Inflammatory macrophage treated with lipopolysaccharide for 4 hours (primary cell): ENCODE measurements at regions not wholly inside any gene's neighbourhood (a gene's known extent, or its start where the extent isn't known, plus 50 kb on each side); places are given as distances from the start of the nearest gene placed in this dataset.

Experiments used
- DNase-seq: peaks from one replicate; pipeline ENCODE4 v3.0.0-alpha.2; 2020

DNA sequence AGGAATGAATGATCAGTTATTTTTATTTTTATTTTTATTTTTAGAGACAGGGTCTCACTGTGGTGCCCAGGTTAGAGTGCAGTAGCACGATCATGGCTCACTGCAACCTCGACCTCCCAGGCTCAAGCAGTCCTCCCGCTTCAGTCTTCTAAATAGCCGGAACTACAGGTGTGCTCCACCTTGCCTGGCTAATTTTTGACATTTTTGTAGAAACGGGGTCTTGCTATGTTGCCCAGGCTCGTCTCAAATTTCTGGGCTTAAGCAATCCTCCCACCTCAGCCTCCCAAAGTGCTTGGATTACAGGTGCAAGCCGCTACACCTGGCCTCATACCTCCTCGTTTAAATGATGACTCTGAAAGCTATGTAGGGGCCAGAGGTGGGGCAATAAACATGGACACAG lies 706.0 kb downstream of the MED13L start:
- no peak for DNase-seq

DNA sequence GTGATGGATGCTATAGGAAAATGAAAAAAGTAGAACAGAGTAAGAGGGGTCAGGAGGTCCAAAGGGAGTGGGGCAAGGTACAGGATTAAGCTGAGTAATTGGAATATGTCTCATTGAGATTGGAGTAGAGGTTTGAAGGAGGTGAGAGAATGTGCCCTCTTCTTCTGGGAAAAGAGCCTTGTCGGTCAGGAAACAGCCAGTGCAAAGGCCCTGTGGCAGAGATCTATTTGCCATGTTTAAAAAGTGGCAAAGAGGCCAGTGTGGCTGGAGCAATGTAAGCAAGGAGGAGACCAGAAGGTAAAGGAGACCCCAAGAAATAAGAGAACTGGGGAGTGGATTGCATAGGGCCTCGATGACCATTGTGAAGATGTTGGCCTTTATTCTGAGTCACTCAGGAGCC lies 706.5 kb downstream of the MED13L start:
- DNase-seq, result no peak

DNA sequence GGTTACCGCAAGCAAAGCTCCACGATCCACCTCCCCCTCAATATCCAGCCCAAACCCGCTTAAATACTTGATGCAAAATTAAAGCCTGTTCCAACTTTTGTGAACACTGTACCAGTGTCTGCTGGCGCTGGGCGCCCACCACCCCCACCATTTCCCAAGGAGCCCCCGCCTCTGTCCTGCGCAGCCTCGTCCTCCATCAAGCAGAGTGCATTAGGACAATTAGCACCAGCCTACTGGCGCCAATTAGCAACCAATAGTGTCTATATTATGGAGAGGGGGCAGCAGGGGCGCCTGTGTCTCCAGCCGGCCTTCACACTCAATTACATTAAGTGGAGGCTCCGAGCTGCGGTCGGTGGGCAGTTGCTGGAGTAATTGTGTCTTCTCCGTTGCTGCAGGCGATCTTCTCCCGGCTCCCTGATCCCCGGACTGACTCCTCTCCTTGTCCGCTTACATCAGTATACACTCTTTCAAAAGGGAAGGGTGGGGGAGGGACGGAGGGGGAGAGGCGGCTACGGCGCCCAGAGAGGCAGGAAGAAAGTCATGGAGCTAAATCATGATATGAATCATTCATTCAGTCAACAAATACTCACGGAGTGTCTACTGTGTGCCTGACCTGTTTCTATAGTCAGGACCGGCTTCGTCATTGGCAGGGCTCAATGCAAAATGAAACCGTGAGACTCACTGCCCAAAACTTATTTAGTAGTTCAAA lies 707.3 kb downstream of the MED13L start:
- no peak for DNase-seq

DNA sequence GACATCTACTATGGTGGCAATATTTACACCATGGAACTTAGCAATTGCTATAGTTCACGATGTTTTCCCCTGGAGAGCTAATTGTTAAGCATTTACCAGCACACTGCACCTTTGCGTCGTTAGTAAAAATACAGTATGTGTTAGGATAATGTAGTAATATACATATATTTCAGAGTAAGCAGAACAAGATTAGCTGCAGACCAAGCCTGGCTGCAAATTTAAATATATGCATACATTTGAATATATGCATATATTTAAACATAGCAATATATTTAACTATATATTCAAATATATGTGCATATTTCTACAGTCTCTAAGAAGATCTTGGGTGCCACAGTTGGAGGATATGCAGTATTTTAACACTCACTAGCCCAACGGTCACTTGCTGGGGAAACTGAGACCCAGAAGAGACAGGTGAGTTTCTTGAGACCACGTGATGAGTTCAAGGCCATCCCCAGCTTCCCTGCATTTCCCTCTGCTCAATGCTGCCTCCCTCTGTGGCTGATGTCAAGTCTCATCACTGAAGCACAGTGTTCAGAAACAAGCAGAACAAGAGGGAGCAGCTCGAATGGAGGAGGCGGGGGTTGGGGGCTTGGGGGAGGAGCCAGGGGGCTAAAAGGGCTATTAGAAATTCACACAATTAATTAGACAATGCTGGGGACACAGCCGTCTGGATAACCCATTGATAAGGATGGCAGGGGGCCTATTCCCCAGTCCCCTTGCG lies 708.0 kb downstream of the MED13L start:
- DNase-seq, result no peak

DNA sequence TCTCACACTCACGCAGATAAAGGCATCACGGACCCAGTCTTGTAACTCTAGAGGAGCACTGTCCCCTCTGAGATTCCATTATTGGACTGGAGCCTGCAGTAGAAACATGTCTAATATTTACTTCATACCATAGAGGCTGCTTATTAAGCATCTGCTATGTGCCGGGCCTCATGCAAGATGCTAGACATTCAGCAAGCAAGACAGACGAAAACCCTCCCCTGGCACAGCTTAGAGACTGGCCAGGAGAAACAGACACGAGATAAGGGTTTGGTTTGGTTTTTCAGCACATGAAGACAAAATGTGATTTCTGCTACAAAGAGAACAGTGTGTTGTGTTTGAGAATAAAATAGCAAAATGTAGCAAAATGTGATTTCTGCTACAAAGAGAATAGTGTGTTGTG lies 719.2 kb downstream of the MED13L start:
- DNase-seq, result no peak

DNA sequence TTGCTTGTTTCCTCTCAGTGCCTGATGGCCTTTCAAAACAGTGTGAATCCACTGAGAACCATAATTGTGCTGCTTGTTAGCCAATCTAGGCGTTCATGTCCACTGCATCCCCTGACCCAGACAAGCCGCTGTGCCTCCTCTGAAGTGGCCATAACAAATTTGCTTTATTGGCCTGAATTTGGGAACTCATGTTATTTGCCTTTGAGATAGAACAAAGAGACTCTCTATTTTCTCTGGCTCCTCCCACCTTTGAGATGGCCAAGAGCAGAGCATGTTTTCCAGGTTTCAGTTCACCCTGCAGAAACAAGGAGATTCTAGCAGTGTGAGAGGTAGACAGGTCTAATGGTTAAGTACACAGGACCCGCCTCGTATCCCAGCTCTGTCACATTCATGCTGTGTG lies 723.9 kb downstream of the MED13L start:
- no peak for DNase-seq

DNA sequence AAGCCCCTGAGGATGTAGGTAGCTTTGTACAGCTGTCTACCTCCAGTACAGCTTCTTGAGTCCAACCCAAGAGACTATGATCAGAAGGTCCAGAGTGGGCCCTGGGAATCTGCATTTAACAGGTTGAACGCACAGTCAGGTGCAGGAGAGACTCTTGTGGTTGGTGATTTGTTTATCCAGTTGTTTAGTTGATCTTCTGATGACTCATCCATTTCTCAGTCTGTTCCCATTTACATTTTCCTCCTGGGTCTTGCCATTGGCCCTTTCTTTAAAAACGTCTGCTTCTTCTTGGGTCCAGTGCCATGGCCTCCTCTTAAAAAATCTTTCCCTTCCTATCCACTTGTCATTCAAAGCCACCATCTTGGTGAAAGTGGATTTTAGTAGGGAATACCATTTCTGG lies 734.2 kb downstream of the MED13L start:
- DNase-seq, result no peak

DNA sequence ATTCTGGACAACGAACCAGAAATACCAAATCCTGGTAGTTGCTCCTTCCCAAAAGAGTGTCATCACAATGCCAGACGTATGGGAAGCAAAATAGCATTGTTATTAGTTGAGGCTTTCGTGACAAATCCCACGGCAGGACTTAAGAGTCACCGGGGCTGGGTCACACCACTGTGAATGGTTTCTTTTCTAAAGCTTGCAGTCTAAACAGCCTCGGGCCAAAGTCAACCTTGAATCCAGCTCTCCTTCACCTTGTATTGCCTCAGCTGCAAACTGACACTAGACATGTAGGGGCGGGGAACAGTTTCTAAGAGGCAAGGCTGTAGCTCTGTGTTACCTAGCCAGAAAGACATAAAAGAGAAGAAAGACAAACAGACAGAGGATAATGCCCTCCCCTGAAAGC lies 734.8 kb downstream of the MED13L start:
- no peak for DNase-seq

DNA sequence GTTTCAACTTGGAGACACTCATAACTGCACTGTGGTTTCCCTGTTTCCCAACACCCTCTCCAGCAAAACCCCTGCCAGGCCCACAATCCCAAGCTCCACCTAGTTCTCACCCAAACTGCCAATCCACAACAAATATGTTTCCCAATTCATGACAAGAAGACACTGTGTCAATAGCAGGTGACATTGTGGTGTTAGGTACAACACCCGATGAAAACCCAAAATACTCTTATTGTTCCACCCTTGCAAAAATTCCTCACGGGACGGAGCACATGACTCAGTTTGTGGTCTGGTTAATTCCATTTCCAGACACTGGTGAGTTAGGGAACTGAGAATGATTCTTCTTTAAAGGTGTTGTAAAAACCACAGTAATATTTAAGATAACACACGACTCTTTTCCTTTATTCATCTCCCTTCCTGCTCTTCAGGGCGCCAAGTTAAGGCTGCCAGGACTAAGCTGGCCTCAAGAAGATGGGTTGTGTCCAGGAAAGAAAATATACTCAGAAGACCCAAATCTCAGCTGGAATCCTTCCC lies 735.5 kb downstream of the MED13L start:
- no peak for DNase-seq

DNA sequence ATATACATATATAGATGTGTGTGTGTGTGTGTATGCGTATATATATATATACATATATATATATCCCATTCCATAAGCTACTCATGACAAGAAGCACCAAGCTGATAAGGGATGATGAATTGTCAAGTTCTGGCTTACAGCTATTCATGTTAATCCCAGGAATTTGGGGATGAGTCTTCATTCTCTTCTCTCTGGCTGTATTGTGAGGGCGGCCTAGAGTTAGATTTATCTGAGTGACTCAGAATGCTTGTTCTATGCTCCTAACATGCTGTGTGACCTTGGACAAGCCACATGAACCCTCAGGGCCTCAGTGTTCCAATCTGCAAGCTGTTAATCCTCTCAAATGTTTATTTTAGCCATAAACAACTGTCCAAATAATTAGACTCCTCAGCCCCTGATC lies 749.0 kb downstream of the MED13L start:
- no peak for DNase-seq

DNA sequence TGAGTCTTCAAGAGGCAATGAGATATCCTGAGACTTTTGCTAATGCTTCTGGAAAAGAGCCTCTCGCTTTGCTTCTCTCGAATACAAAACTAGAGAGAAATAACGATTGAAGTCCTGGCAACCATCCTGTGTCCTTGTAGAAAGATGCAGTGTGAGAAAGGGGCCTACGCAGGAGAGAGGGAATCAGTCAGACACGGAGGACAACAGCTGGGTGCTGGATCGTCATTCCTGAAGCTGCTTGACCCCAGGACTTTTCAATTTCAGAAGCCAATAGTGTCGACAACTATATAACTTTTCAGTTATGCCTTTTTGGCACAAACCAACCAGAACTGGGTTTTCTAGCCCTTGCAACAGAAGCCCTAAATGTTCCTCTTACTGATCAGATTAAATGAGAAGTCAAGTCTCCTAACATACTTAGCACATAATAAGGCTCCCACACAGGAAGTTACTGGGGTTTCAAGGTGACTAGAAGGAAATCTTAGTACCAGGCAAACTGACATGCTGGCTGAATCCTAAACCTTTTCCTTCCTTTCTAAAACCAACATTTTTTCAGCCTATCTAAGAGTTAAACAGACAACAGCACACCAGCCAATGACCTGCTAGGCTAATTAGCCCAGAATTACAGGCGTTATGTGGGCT lies 755.6 kb downstream of the MED13L start:
- DNase-seq, result no peak

DNA sequence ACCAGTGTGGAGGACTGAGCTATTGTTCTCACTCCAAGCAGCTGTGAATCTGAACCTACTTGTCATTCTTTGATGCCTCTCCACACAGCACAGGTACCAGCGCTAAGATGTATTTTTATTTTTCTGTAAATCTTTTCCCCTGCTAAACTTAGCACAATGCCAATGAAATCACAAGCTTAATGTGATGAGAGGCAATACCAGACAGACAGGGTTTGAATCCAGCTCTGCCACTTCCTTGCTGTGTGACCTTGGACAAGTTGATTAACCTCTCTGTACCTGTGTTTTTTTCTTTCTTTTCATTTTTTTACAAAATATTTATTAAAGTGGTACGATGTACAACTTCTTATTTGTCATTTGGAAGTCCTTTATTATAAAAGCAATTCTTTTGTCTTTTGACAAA lies 757.6 kb downstream of the MED13L start:
- DNase-seq, result no peak

DNA sequence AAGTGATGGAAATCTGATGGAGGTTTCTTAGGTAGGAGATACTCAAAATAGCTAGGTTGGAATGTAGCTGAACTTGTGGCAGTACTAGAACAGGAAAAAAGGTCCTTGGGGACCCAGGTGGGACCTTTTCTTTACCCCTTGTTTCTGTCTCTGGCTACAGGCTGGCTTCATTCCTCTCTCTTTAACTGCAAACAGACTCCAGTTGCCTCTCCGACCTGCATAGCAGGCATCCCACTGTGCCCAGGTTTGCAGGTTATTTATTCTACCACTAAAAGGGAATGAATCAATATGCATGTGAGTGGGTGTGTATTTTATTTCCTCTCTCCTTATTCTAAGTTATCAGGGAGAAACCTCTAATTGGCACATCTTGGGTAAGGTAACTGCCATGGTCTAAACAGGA lies 758.1 kb downstream of the MED13L start:
- no peak for DNase-seq

DNA sequence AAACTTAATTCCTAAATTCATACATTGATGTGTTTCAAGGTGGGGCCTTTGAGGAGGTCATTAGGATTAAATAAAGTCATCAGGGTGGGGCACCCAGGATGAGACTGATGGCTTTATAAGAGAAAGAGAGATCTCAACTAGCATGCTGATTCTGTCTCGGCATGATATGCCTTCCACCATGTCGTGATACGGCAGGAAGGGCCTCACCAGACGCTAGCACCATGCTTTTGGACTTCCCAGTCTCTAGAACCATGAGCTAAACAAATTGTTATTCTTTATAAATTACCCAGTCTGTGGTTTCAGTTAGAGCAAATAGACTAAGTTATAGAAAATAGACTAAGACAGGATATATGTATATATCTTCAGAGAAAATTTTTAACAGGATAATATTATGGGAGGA lies 759.6 kb downstream of the MED13L start:
- no peak for DNase-seq

DNA sequence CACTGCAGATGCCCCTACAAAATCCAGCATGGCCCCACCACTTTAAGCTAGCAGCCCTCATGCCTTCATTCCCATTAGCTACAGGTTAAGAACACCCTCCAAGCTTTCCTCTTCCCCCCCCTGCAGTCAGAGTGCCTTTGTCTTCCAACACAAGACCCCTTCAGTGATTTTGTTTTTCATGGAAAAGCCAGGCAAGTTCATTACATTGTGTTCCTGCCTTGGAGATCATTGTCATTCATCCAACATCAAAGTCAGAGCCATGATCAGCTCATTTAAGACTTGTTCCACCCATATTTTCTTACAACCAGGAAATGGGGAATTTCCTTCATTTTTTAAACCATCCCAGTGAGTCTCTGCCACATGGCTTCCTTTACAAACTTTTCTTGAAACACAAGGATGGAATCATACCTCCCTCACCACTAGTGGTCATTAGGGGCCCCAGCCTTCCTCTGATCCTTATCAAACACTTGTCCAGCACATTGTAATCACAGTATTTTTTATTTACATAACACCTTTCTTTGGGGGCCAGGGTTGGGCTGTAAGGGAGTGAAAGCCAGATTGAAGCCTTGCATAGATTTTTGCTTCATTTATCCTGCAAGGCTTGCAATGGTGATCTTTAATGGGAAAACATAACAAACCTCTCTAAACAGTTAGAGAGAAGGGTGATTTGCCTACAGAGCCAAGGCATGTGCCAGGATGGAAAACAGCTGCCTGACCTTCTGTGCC lies 765.3 kb downstream of the MED13L start:
- no peak for DNase-seq

DNA sequence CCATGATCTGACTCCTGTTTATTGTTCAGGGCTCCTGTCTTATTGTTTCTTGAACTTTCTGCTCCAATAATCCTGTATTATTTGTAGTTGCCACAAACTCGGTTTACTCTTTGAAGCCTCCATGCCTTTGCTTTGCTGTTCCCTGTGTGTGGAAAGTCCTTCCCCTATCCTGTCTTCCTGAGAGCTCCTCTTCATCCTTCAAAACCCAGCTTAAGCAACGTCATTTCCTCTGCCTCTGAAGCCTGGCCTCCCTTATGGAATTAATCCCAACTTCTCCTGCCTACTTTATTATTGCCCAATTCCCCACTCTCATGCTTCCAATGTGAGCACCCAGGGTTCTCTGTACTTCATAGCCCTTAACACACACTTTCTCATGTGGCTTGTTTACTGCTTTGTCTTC lies 766.2 kb downstream of the MED13L start:
- no peak for DNase-seq

DNA sequence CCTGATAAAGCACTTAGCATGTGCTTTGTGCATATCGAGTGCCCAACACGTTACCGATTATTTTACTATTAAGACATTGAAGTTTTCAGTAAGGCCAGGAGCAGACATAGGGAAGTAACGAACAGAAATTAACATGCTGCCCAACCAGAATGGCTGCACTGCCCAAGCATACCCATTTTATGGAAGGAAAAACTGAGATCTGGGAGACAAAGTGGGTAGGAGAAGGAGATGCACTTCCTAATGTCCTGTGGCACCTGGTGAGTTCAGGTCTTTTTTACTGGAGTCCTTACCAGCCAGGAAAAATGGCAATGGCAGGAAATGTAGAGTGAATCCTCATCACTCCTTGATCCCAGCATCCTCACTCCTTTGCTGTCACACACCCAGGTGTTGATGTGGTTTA lies 768.5 kb downstream of the MED13L start:
- no peak for DNase-seq

DNA sequence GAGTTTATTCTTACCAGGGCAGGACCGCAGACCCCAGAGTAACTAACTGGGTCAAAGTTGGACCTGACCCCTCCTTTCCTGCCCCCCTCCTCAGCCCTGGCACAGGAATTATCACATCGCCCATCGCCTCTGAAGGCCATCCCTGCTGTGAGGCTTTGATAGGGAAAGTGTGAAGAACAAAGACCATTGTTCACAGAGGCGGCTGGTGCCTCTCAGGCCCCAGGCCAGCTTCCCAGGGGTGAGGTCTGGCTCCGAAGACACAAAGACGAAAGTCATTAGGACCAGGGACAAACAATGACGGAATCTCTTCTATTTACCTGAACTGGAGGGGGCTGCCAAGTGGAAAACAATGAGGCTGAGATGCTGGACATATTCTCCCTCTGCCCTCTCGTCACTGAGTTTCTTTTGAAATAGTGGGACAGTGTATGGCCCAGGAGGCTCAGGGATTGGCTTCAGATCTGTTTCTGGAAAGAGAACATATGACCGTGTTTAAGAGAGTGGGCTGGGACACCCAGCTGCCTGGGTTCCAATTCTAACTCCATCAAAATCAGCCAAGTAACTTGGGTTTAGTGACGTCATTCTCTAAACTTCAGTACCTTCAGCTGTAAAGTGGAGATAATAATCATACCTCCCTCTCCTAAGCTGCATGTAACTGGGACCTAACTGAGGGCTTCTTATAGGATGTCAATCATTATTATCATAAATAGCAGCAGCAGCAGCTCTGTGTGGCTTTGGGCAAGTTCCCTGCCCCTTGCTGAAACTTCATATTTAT lies 769.4 kb downstream of the MED13L start:
- no peak for DNase-seq

DNA sequence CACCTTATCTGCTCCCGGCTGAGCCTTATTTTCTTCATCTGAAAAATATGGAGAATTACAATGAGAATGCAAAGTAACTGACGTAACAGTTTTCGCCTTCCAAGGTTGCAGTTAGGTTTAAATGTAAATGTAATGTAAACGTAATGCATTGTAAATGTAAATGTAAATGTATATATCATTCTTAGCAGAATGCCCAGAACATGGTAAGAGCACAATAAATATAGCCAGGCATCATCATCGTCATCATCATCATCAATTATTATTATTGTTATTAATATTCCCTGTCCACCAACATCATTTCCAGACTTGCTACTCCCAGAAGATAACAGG lies 770.0 kb downstream of the MED13L start:
- DNase-seq, result no peak

DNA sequence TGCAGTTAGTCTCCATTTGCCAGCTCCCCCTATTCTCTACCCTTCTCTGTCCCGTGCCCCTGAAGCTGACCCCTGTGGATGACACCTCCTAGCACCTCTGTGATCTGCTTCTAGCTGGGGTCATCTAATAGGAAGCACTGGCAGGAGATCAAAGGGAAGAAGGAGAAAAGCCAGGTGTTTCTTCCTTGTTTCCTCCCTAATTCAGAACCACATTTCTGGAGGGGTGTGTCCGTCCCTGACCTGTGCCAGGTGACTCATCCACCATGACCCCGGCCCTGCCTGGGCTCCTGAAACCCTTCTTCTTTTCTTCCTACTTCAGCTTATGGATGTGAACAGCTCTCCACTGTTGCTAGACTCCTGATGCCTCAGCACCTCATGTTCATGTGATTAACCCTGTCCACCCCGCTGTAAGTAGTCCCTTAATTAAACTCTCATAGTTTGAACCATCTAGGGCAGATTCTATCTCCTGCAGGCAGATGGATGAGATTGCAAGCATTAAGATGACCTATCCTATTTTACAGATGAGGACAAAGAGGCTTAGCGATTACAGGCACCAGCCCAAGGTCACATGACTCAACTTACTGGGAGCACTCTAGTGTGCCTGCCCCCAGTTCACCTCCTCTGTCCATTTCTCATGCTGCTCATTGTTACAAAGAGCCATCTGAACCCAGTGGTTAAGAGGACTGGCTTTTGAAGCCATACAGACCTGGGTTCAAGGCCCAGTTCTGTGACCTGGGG lies 770.5 kb downstream of the MED13L start:
- no peak for DNase-seq

DNA sequence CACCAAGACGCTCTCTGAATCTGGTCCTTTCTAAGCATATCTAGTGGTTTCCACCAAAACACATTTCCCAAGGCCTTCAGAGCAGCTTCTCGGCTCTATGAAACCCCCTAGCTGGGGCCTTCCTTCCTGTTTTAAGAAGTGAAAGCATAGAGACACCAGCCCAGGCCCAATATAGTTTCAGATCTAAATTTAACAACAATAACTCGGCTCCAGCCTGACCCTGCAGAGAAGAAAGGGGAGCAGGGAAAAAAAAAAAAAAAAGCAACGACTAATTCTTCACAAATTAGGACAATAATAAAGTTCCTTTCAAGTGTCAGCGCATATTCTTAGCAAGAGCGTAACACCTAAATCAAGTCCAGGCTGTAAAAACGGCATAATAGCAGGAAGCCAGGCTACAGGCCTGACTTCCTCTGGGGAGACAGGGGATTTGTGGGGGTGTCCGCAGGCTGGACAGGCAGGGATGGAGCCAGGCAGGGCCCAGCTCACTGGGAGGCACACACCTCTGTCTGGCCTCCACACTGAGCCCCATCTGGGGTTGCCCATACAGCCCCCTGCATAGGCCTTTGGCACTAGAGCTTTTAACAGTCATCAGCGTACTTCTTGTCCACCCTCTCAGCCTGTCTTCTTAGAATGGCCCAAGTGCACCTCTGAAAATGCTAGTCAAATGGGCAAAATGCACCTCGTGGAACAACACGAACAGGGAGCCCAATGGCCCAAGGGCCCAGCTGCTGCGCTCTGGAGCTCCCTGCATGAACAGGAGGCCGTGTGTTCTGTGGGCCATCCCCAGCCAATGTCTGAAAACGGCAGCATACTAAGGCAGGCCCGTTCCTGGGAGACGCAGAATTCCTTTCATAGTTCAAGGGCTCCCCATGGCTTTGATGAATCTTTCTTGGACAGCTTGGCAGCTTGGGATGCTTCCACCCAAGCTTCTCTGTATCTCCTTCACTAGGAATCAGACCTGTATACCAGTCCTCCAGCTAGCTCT lies 772.9 kb downstream of the MED13L start:
- DNase-seq, result peak; percentile 24
